ENCODE measurements at regions not wholly inside any gene's neighbourhood (a gene's known extent, or its start where the extent isn't known, plus 50 kb on each side); places are given as distances from the start of the nearest gene placed in this dataset.

- H3K9me3 ChIP-seq (ENCODE audit: insufficient read depth, low read length): no peaks in the 10 kb centered on the region
Observed at GRCh38 chr6:85298553-85298952, 151.3 kb upstream of the NT5E start.

DNA sequence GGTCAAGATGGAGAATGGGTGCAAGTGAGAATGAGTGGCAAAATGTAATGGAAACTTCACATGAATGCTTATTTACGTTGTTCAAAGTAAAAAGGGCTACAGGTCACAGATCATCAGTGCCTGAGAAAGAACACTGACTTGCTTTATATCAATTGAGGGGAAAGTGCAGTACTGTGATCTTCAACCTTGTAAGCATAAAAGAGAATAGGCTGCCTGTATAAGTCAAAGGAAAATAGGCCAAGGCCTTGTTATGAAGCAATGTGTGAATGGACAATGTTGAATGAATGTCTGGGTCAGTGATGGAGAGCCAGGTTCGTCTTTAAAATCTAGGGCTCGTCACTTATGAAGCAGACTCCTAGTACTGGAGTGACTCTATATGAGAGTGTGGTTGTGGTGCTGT lies 158.6 kb upstream of the NT5E start:
- Histone ChIP-seq H3K9me3 (ENCODE audit: insufficient read depth, low read length) (no peaks in the 10 kb centered on the region), H3F3A (ENCODE audit: insufficient read depth) (no peaks in the 10 kb centered on the region), H3K9ac (ENCODE audit: low read length) (no peak overlapping the region), H3K9me2 (replicated peaks; ENCODE audit: insufficient read depth, low read length) (no peaks in the 10 kb centered on the region), H4K20me1 (ENCODE audit: low read depth, low read length) (no peaks in the 10 kb centered on the region), H3K79me2 (ENCODE audit: insufficient read depth, low read length) (no peaks in the 10 kb centered on the region), H3K4me2 (ENCODE audit: low read depth, low read length, poor library complexity, severe bottlenecking) (no peak overlapping the region), H3K4me3 (ENCODE audit: insufficient read depth, low read length, poor library complexity, severe bottlenecking) (no peak overlapping the region), H3K27me3 (ENCODE audit: low read length) (no peaks in the 10 kb centered on the region), H3K27ac (ENCODE audit: low read depth, low read length) (no peak overlapping the region), H3K36me3 (ENCODE audit: low read length) (no peaks in the 10 kb centered on the region), H2AFZ (ENCODE audit: low read depth, low read length, severe bottlenecking) (no peak overlapping the region)
- TF ChIP-seq EZH2phosphoT487 (conservative IDR thresholded peaks at IDR 0.05; ENCODE audit: low read length) (no peak), CTCF (IDR thresholded peaks at IDR 0.05; ENCODE audit: insufficient read depth, low read length, poor library complexity, severe bottlenecking) (no peak)

More at GRCh38 chr6:85298553-85298952, 151.3 kb upstream of the NT5E start:
- no peak overlapping the region for H3K4me3 ChIP-seq (ENCODE audit: insufficient read depth, low read length, poor library complexity, severe bottlenecking)
- H3K36me3 ChIP-seq (ENCODE audit: low read length): no peaks in the 10 kb centered on the region
- no peak overlapping the region for H3K4me2 ChIP-seq (ENCODE audit: low read depth, low read length, poor library complexity, severe bottlenecking)
- TF ChIP-seq CTCF (IDR thresholded peaks at IDR 0.05; ENCODE audit: insufficient read depth, low read length, poor library complexity, severe bottlenecking): no peak
- no peak for TF ChIP-seq EZH2phosphoT487 (conservative IDR thresholded peaks at IDR 0.05; ENCODE audit: low read length)
- no peaks in the 10 kb centered on the region for H4K20me1 ChIP-seq (ENCODE audit: low read depth, low read length)
- no peaks in the 10 kb centered on the region for H3F3A ChIP-seq (ENCODE audit: insufficient read depth)
- H2AFZ ChIP-seq (ENCODE audit: low read depth, low read length, severe bottlenecking): no peak overlapping the region
- H3K9me2 ChIP-seq (replicated peaks; ENCODE audit: insufficient read depth, low read length): no peaks in the 10 kb centered on the region
- no peak overlapping the region for H3K9ac ChIP-seq (ENCODE audit: low read length)
- H3K79me2 ChIP-seq (ENCODE audit: insufficient read depth, low read length): no peaks in the 10 kb centered on the region
- no peaks in the 10 kb centered on the region for H3K27me3 ChIP-seq (ENCODE audit: low read length)
- H3K27ac ChIP-seq (ENCODE audit: low read depth, low read length): no peak overlapping the region

DNA sequence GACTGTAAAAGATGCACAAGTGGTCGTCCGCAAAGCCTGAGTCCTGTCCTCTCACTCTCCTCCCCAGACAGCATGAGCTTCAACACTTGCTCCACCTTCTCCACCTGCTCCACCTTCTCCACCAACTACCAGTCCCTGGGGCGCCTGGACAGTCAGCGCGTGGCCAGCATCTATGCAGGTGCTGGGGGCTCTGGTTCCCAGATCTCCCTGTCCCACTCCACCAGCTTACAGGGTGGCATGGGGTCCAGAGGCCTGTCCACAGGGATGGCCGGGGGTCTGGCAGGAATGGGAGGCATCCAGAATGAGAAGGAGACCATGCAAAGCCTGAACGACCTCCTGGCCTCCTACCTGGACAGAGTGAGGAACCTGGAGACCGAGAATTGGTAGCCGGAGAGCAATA lies 162.2 kb upstream of the NT5E start:
- Histone ChIP-seq H3K27ac (ENCODE audit: low read depth, low read length) (no peak overlapping the region), H3K9me3 (ENCODE audit: insufficient read depth, low read length) (no peaks in the 10 kb centered on the region), H3K9ac (ENCODE audit: low read length) (no peak overlapping the region), H3K9me2 (replicated peaks; ENCODE audit: insufficient read depth, low read length) (no peaks in the 10 kb centered on the region), H3K36me3 (ENCODE audit: low read length) (no peaks in the 10 kb centered on the region), H4K20me1 (ENCODE audit: low read depth, low read length) (no peaks in the 10 kb centered on the region), H3K4me2 (ENCODE audit: low read depth, low read length, poor library complexity, severe bottlenecking) (no peak overlapping the region), H3K27me3 (ENCODE audit: low read length) (no peaks in the 10 kb centered on the region), H3F3A (ENCODE audit: insufficient read depth) (no peaks in the 10 kb centered on the region), H3K4me3 (ENCODE audit: insufficient read depth, low read length, poor library complexity, severe bottlenecking) (no peak overlapping the region), H2AFZ (ENCODE audit: low read depth, low read length, severe bottlenecking) (no peak overlapping the region), H3K79me2 (ENCODE audit: insufficient read depth, low read length) (no peaks in the 10 kb centered on the region)
- TF ChIP-seq EZH2phosphoT487 (conservative IDR thresholded peaks at IDR 0.05; ENCODE audit: low read length) (no peak), CTCF (IDR thresholded peaks at IDR 0.05; ENCODE audit: insufficient read depth, low read length, poor library complexity, severe bottlenecking) (no peak)
